ENCODE measurements at regions not wholly inside any gene's neighbourhood (a gene's known extent, or its start where the extent isn't known, plus 50 kb on each side); places are given as distances from the start of the nearest gene placed in this dataset.

DNA sequence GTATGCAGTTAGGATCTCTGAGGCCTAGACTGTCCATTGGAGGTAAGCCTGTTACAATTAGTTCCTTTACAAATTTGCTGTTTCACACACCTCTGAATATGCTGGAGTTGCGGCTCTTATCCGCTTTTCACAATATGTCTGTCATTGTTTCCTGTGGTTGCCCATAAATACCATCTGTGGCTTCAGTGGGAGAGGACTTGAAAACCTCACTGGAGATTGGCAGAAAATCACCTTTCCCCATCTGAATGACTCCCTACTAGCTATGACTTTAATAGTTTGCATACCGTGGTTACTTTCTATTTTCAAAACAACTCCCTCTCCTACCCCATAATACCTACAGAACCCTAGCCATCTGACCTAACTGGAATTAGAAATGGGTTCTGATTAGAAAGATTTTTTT, 454.3 kb downstream of the PCDH17 start:
- TF ChIP-seq EZH2phosphoT487 (IDR thresholded peaks at IDR 0.05; ENCODE audit: borderline replicate concordance) (peak; percentile 95; the same call in 1 of the 2 replicates), CTCF (conservative IDR thresholded peaks at IDR 0.05; ENCODE audit: low read length) (no peak)
- Histone ChIP-seq H3K9me3 (ENCODE audit: insufficient read depth, low read depth, low read length) (no peaks in the 10 kb centered on the region), H3K79me2 (ENCODE audit: insufficient read depth, low read length) (no peaks in the 10 kb centered on the region), H2AFZ (ENCODE audit: low read length) (no peak overlapping the region), H3K36me3 (ENCODE audit: insufficient read depth, low read length) (no peaks in the 10 kb centered on the region), H3K9me2 (replicated peaks; ENCODE audit: low read depth, low read length) (no peaks in the 10 kb centered on the region), H4K20me1 (ENCODE audit: insufficient read depth, low read length, poor library complexity, severe bottlenecking) (peaks cover 5% of the 10 kb centered on the region), H3K4me3 (ENCODE audit: low read length, poor library complexity, severe bottlenecking) (no peak overlapping the region), H3K27me3 (ENCODE audit: insufficient read depth, low read length, poor library complexity, severe bottlenecking) (peaks cover 92% of the 10 kb centered on the region), H3F3A (ENCODE audit: low read depth) (no peaks in the 10 kb centered on the region), H3K9ac (ENCODE audit: low read depth, low read length, poor library complexity, severe bottlenecking) (no peak overlapping the region), H3K4me2 (ENCODE audit: low read depth, low read length, poor library complexity, severe bottlenecking) (no peak overlapping the region), H3K4me1 (ENCODE audit: insufficient read depth, low read length, poor library complexity, severe bottlenecking) (peaks cover 4% of the 10 kb centered on the region)

DNA sequence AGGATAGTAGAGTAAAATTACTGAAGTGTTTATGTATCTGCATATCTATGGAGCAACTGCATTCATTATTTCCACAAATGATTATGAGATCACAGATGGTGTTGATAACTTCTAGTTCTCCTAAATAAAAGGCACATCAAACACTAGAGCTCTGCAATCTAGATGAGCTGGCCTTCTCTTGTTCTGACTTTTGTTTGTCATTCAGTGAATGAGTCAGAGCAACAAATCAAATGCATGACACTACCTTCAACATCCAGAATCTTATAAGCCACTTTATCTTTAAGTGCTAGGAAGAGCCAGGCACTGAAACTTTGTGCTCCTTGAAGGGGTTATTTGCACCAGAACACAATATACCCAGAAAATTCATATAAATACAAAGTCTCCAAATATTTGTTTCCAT, 456.0 kb downstream of the PCDH17 start:
- H3K4me3 ChIP-seq (ENCODE audit: low read length, poor library complexity, severe bottlenecking), result no peak overlapping the region
- no peaks in the 10 kb centered on the region for H3K79me2 ChIP-seq (ENCODE audit: insufficient read depth, low read length)
- H2AFZ ChIP-seq (ENCODE audit: low read length), result no peak overlapping the region
- H3K9me3 ChIP-seq (ENCODE audit: insufficient read depth, low read depth, low read length), result no peaks in the 10 kb centered on the region
- no peaks in the 10 kb centered on the region for H3F3A ChIP-seq (ENCODE audit: low read depth)
- no peak overlapping the region for H3K4me2 ChIP-seq (ENCODE audit: low read depth, low read length, poor library complexity, severe bottlenecking)
- no peak for TF ChIP-seq EZH2phosphoT487 (IDR thresholded peaks at IDR 0.05; ENCODE audit: borderline replicate concordance)
- TF ChIP-seq CTCF (conservative IDR thresholded peaks at IDR 0.05; ENCODE audit: low read length), result no peak
- no peaks in the 10 kb centered on the region for H3K9me2 ChIP-seq (replicated peaks; ENCODE audit: low read depth, low read length)
- H3K4me1 ChIP-seq (ENCODE audit: insufficient read depth, low read length, poor library complexity, severe bottlenecking), result peaks cover 4% of the 10 kb centered on the region
- H3K9ac ChIP-seq (ENCODE audit: low read depth, low read length, poor library complexity, severe bottlenecking), result no peak overlapping the region
- H4K20me1 ChIP-seq (ENCODE audit: insufficient read depth, low read length, poor library complexity, severe bottlenecking), result peaks cover 5% of the 10 kb centered on the region
- no peaks in the 10 kb centered on the region for H3K36me3 ChIP-seq (ENCODE audit: insufficient read depth, low read length)
- peaks cover 85% of the 10 kb centered on the region for H3K27me3 ChIP-seq (ENCODE audit: insufficient read depth, low read length, poor library complexity, severe bottlenecking)

- Histone ChIP-seq H3K4me3 (ENCODE audit: low read length, poor library complexity, severe bottlenecking) (no peak overlapping the region), H3K9ac (ENCODE audit: low read depth, low read length, poor library complexity, severe bottlenecking) (no peak overlapping the region), H3K36me3 (ENCODE audit: insufficient read depth, low read length) (no peaks in the 10 kb centered on the region), H2AFZ (ENCODE audit: low read length) (no peak overlapping the region), H3F3A (ENCODE audit: low read depth) (no peaks in the 10 kb centered on the region), H3K4me1 (ENCODE audit: insufficient read depth, low read length, poor library complexity, severe bottlenecking) (no peaks in the 10 kb centered on the region), H3K27me3 (ENCODE audit: insufficient read depth, low read length, poor library complexity, severe bottlenecking) (peaks cover 62% of the 10 kb centered on the region), H3K9me3 (ENCODE audit: insufficient read depth, low read depth, low read length) (no peaks in the 10 kb centered on the region), H3K9me2 (replicated peaks; ENCODE audit: low read depth, low read length) (no peaks in the 10 kb centered on the region), H3K4me2 (ENCODE audit: low read depth, low read length, poor library complexity, severe bottlenecking) (no peak overlapping the region), H3K79me2 (ENCODE audit: insufficient read depth, low read length) (no peaks in the 10 kb centered on the region), H4K20me1 (ENCODE audit: insufficient read depth, low read length, poor library complexity, severe bottlenecking) (no peaks in the 10 kb centered on the region)
- TF ChIP-seq EZH2phosphoT487 (IDR thresholded peaks at IDR 0.05; ENCODE audit: borderline replicate concordance), result no peak
- TF ChIP-seq CTCF (conservative IDR thresholded peaks at IDR 0.05; ENCODE audit: low read length), result no peak
These were observed 461.9 kb downstream of the PCDH17 start for GRCh38 chr13:58093394-58093793.
